ENCODE measurements at regions not wholly inside any gene's neighbourhood (a gene's known extent, or its start where the extent isn't known, plus 50 kb on each side); places are given as distances from the start of the nearest gene placed in this dataset.
"Not testable (repeated sequence)": the region's sequence is repeated elsewhere in the genome, so short reads cannot be mapped to it uniquely, and the experiment has no call there.

DNA sequence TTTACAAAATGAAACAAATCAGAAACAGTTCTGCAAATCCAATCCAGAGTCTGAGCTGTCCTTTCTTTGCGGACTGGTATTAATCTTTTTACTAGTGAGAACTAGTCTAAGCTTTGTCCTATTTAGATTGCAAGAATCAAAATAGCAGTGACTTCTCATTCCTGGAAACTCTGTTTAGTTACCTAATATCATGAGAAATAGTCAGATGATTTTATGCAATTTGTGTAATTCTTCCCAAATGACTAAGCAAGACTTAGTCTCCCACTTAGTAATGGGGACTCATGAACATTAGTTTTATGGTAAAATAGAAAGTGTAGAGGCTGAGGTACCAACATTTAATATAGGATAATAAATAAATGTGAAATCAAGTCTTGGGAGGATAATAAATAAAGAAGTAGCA is 341.3 kb downstream of the DNAJB9 start:
- Histone ChIP-seq H3K9me2 (replicated peaks; ENCODE audit: low read length) (no peaks in the 10 kb centered on the region), H3F3A (ENCODE audit: low read length, unreplicated experiment) (no peaks in the 10 kb centered on the region), H3K79me2 (ENCODE audit: low read length) (no peaks in the 10 kb centered on the region), H3K4me3 (ENCODE audit: low read length) (no peak overlapping the region), H3K9ac (ENCODE audit: low read length) (no peak overlapping the region), H3K27ac (ENCODE audit: low read length) (no peak overlapping the region), H3K4me1 (ENCODE audit: insufficient read depth, low read length) (no peaks in the 10 kb centered on the region), H2AFZ (ENCODE audit: low read length) (no peak overlapping the region), H3K27me3 (ENCODE audit: low read length) (no peaks in the 10 kb centered on the region), H3K36me3 (ENCODE audit: low read depth, low read length) (no peaks in the 10 kb centered on the region), H3K4me2 (ENCODE audit: low read length) (no peak overlapping the region), H3K9me3 (ENCODE audit: low read length) (0 out of 2 replicates have a peak, but pooled peaks cover 7% of the 10 kb centered on the region), H4K20me1 (ENCODE audit: low read length) (no peaks in the 10 kb centered on the region)
- ChIA-PET CTCF (no interaction called here), POLR2A (ENCODE audit: unreplicated experiment) (no interaction called here)
- no peak for ATAC-seq
- no TSS peak for BruUV-seq (replicated peaks)
- intact Hi-C loops (cut with micrococcal nuclease), result no loop called here
- no peak for DNase-seq
- TF ChIP-seq EZH2phosphoT487 (IDR thresholded peaks at IDR 0.05; ENCODE audit: borderline replicate concordance, low read length) (no peak), EZH2 (IDR thresholded peaks at IDR 0.05; ENCODE audit: low read length, unreplicated experiment) (no peak)
- TF ChIP-seq, protein P1, sequence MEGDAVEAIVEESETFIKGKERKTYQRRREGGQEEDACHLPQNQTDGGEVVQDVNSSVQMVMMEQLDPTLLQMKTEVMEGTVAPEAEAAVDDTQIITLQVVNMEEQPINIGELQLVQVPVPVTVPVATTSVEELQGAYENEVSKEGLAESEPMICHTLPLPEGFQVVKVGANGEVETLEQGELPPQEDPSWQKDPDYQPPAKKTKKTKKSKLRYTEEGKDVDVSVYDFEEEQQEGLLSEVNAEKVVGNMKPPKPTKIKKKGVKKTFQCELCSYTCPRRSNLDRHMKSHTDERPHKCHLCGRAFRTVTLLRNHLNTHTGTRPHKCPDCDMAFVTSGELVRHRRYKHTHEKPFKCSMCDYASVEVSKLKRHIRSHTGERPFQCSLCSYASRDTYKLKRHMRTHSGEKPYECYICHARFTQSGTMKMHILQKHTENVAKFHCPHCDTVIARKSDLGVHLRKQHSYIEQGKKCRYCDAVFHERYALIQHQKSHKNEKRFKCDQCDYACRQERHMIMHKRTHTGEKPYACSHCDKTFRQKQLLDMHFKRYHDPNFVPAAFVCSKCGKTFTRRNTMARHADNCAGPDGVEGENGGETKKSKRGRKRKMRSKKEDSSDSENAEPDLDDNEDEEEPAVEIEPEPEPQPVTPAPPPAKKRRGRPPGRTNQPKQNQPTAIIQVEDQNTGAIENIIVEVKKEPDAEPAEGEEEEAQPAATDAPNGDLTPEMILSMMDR (conservative IDR thresholded peaks at IDR 0.05; ENCODE audit: low read depth, low read length), result no peak

DNA sequence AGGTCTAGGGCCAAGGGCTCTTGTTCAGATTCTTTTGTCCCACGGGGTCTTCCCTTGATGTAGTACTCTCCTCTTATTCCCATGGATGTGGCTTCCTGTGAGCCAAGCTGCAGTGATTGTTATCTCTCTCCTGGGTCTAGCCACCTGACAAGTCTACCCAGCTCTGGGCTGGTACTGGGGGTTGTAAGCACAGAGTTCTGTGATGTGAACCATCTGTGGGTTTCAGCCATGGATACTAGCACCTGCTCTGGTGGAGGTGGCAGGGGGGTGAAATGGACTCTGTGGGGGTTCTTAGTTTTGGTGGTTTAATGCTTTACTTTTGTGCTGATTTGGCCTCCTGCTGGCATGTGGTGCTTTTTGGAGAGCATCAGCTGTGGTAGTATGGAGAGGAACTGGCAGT is 350.8 kb downstream of the DNAJB9 start:
- H4K20me1 ChIP-seq (ENCODE audit: low read length), result no peaks in the 10 kb centered on the region
- H3K9ac ChIP-seq (ENCODE audit: low read length), result no peak overlapping the region
- no peaks in the 10 kb centered on the region for H3K27me3 ChIP-seq (ENCODE audit: low read length)
- H3K79me2 ChIP-seq (ENCODE audit: low read length), result no peaks in the 10 kb centered on the region
- H3K9me3 ChIP-seq (ENCODE audit: low read length), result no peaks in the 10 kb centered on the region
- H3F3A ChIP-seq (ENCODE audit: low read length, unreplicated experiment), result no peaks in the 10 kb centered on the region
- ChIA-PET POLR2A (ENCODE audit: unreplicated experiment) (no interaction called here), CTCF (no interaction called here)
- TF ChIP-seq EZH2 (IDR thresholded peaks at IDR 0.05; ENCODE audit: low read length, unreplicated experiment), result no peak
- no peaks in the 10 kb centered on the region for H3K36me3 ChIP-seq (ENCODE audit: low read depth, low read length)
- H3K9me2 ChIP-seq (replicated peaks; ENCODE audit: low read length), result no peaks in the 10 kb centered on the region
- BruUV-seq (replicated peaks), result no TSS peak
- no peaks in the 10 kb centered on the region for H3K4me1 ChIP-seq (ENCODE audit: insufficient read depth, low read length)
- no peak overlapping the region for H3K4me2 ChIP-seq (ENCODE audit: low read length)
- intact Hi-C loops (cut with micrococcal nuclease), result no loop called here
- DNase-seq (no peak), ATAC-seq (no peak)
- no peak overlapping the region for H3K27ac ChIP-seq (ENCODE audit: low read length)
- H2AFZ ChIP-seq (ENCODE audit: low read length), result no peak overlapping the region
- H3K4me3 ChIP-seq (ENCODE audit: low read length), result no peak overlapping the region

DNA sequence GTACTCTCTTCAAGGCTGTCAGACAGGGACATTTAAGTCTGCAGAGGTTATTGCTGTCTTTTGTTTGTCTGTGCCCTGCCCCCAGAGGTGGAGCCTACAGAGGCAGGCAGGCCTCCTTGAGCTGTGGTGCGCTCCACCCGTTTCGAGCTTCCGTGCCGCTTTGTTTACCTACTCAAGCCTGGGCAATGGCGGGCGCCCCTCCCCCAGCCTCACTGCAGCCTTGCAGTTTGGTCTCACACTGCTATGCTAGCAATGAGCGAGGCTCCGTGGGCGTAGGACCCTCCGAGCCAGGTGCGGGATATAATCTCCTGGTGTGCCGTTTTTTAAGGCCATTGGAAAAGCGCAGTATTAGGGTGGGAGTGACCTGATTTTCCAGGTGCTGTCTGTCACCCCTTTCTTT is 373.4 kb downstream of the DNAJB9 start:
- H3K27ac ChIP-seq (ENCODE audit: low read length); H3K4me1 ChIP-seq (ENCODE audit: insufficient read depth, low read length); H3K9ac ChIP-seq (ENCODE audit: low read length); DNase-seq; ATAC-seq; H3K9me2 ChIP-seq (replicated peaks; ENCODE audit: low read length); H3F3A ChIP-seq (ENCODE audit: low read length, unreplicated experiment); H3K9me3 ChIP-seq (ENCODE audit: low read length); H2AFZ ChIP-seq (ENCODE audit: low read length); H3K79me2 ChIP-seq (ENCODE audit: low read length); H3K36me3 ChIP-seq (ENCODE audit: low read depth, low read length); intact Hi-C loops (cut with micrococcal nuclease); H3K4me3 ChIP-seq (ENCODE audit: low read length); H3K27me3 ChIP-seq (ENCODE audit: low read length); H4K20me1 ChIP-seq (ENCODE audit: low read length); POLR2A ChIA-PET (ENCODE audit: unreplicated experiment); H3K4me2 ChIP-seq (ENCODE audit: low read length); CTCF ChIA-PET; BruUV-seq (replicated peaks): not testable (repeated sequence)

DNA sequence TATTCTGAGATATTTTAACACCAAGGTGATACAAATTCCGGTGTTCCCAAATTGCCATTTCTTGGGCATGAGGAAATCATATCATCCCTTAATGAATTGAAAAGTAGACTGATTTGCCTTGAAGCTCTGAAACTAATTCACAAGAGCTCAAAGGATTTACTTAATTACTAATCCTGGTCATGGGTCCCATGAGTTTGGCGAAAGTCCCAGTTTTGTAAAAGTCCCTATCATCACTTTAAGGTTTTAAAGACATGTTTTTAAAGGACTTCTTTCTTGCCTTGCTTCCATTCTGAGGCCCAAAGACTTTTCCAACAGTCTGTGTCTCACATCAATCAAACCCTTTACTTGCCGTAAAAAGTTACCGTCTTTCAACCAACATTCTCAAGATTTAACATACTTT is 377.9 kb downstream of the DNAJB9 start:
- CTCF ChIA-PET, result no interaction called here

More for the DNA sequence above, 377.9 kb downstream of the DNAJB9 start:
- Histone ChIP-seq H3K9me2 (replicated peaks; ENCODE audit: low read length) (no peaks in the 10 kb centered on the region), H3K4me1 (ENCODE audit: insufficient read depth, low read length) (no peaks in the 10 kb centered on the region), H3K79me2 (ENCODE audit: low read length) (no peaks in the 10 kb centered on the region), H4K20me1 (ENCODE audit: low read length) (no peaks in the 10 kb centered on the region), H3K4me3 (ENCODE audit: low read length) (no peak overlapping the region), H3K4me2 (ENCODE audit: low read length) (no peak overlapping the region), H3F3A (ENCODE audit: low read length, unreplicated experiment) (no peaks in the 10 kb centered on the region), H3K27ac (ENCODE audit: low read length) (no peak overlapping the region), H3K9me3 (ENCODE audit: low read length) (peaks cover 6% of the 10 kb centered on the region; the same call in 1 of the 2 replicates), H3K9ac (ENCODE audit: low read length) (no peak overlapping the region), H2AFZ (ENCODE audit: low read length) (no peak overlapping the region), H3K36me3 (ENCODE audit: low read depth, low read length) (no peaks in the 10 kb centered on the region), H3K27me3 (ENCODE audit: low read length) (no peaks in the 10 kb centered on the region)
- BruUV-seq (replicated peaks), result no TSS peak
- TF ChIP-seq EZH2 (IDR thresholded peaks at IDR 0.05; ENCODE audit: low read length, unreplicated experiment) (no peak), EZH2phosphoT487 (IDR thresholded peaks at IDR 0.05; ENCODE audit: borderline replicate concordance, low read length) (no peak)
- TF ChIP-seq, protein P1 (conservative IDR thresholded peaks at IDR 0.05; ENCODE audit: low read depth, low read length), result no peak
- no peak for DNase-seq
- ATAC-seq, result no peak
- POLR2A ChIA-PET (ENCODE audit: unreplicated experiment), result no interaction called here
- intact Hi-C loops (cut with micrococcal nuclease), result no loop called here

Data from PC-3 (cell line).